ENCODE measurements at regions not wholly inside any gene's neighbourhood (a gene's known extent, or its start where the extent isn't known, plus 50 kb on each side); places are given as distances from the start of the nearest gene placed in this dataset.

DNA sequence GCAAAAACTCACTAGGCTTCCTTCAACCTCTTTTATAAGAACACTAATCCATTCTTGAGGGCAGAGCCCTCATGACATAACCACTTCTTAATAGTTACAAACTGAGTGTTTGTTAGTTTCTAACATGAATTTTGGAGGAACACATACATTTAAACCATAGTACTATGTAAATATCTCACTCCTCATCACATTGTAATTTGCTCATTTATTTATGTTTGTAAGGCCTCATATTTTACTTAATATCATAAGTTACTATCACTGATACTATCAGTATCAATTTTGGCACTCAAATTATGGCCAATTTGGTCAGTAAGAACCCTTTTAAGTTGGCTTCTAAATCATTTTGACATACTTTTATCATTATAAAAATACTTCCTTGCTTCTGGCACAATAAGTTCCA lies 603.1 kb downstream of the ZEB2 start:
- H4K91ac ChIP-seq (ENCODE audit: insufficient read length, low read depth, low read length), result no peak overlapping the region
- no peaks in the 10 kb centered on the region for H3K79me2 ChIP-seq (ENCODE audit: insufficient read depth, low read length)
- Mint-ChIP-seq H3K27ac (no peak overlapping the region), H3K36me3 (ENCODE audit: insufficient read depth in 1 of 3, low read depth in 3 of 3) (peaks cover 20 to 37% (median 32%) of the 10 kb centered on the region in 3 experiments), H3K27me3 (ENCODE audit: low read depth) (peaks cover 2% of the 10 kb centered on the region; the same call in 1 of the 2 replicates), H3K4me1 (no peaks in the 10 kb centered on the region), H3K9me3 (peaks cover 31% of the 10 kb centered on the region in 2 experiments), H3K4me3 (no peak overlapping the region)
- H4K20me1 ChIP-seq (ENCODE audit: control insufficient read depth, insufficient read depth, insufficient read length), result no peaks in the 10 kb centered on the region
- H3K4ac ChIP-seq (ENCODE audit: low read depth, low read length), result no peak overlapping the region
- H3K23ac ChIP-seq (ENCODE audit: insufficient read length, low read depth, low read length), result no peak overlapping the region
- no peak overlapping the region for H3K14ac ChIP-seq (ENCODE audit: insufficient read depth, low read length)
- no peak overlapping the region for H4K5ac ChIP-seq (ENCODE audit: insufficient read length, low read depth, low read length)
- H2BK5ac ChIP-seq (ENCODE audit: insufficient read length, low read length), result no peak overlapping the region
- no peak overlapping the region for H3K27ac ChIP-seq (ENCODE audit: insufficient read length, low read depth, low read length)
- no peak overlapping the region for H2BK12ac ChIP-seq (ENCODE audit: insufficient read length, low read depth, low read length)
- no peak for DNase-seq
- H3K4me1 ChIP-seq (ENCODE audit: insufficient read depth, low read length), result no peaks in the 10 kb centered on the region
- no peak overlapping the region for H3K56ac ChIP-seq (ENCODE audit: insufficient read length, low read depth, low read length)
- H3K27me3 ChIP-seq (ENCODE audit: insufficient read depth, low read length), result no peaks in the 10 kb centered on the region
- no peak overlapping the region for H2AFZ ChIP-seq (ENCODE audit: low read length)
- H3K23me2 ChIP-seq (ENCODE audit: insufficient read length, low read depth, low read length, poor library complexity, severe bottlenecking), result no peaks in the 10 kb centered on the region
- no peak overlapping the region for H2BK15ac ChIP-seq (ENCODE audit: low read depth, low read length)
- H3T11ph ChIP-seq (ENCODE audit: low read length), result no peak overlapping the region
- no peak overlapping the region for H2BK120ac ChIP-seq (ENCODE audit: low read depth, low read length, poor library complexity, severe bottlenecking)
- no peaks in the 10 kb centered on the region for H3K79me1 ChIP-seq (ENCODE audit: insufficient read depth, low read depth, low read length, poor library complexity, severe bottlenecking)
- H4K8ac ChIP-seq (replicated peaks; ENCODE audit: insufficient read length, low read depth, low read length), result no peak overlapping the region
- H2BK20ac ChIP-seq (ENCODE audit: low read depth, low read length, poor library complexity, severe bottlenecking), result no peak overlapping the region
- H3K18ac ChIP-seq (ENCODE audit: insufficient read length, low read depth, low read length), result no peak overlapping the region
- TF ChIP-seq, protein P1, sequence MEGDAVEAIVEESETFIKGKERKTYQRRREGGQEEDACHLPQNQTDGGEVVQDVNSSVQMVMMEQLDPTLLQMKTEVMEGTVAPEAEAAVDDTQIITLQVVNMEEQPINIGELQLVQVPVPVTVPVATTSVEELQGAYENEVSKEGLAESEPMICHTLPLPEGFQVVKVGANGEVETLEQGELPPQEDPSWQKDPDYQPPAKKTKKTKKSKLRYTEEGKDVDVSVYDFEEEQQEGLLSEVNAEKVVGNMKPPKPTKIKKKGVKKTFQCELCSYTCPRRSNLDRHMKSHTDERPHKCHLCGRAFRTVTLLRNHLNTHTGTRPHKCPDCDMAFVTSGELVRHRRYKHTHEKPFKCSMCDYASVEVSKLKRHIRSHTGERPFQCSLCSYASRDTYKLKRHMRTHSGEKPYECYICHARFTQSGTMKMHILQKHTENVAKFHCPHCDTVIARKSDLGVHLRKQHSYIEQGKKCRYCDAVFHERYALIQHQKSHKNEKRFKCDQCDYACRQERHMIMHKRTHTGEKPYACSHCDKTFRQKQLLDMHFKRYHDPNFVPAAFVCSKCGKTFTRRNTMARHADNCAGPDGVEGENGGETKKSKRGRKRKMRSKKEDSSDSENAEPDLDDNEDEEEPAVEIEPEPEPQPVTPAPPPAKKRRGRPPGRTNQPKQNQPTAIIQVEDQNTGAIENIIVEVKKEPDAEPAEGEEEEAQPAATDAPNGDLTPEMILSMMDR (conservative IDR thresholded peaks at IDR 0.05), result no peak
- no peak overlapping the region for H2AK5ac ChIP-seq (ENCODE audit: insufficient read length, low read length)
- H3K4me2 ChIP-seq (ENCODE audit: insufficient read depth, insufficient read length, low read length), result no peak overlapping the region
- no peak overlapping the region for H3K9ac ChIP-seq (ENCODE audit: extremely low read depth, insufficient read length, low read length)
- H3K9me3 ChIP-seq (ENCODE audit: control insufficient read depth, low read depth, low read length), result peaks cover 9% of the 10 kb centered on the region

Measured in H9 (cell line).